CD4-positive, alpha-beta T cell (primary cell): ENCODE measurements at regions not wholly inside any gene's neighbourhood (a gene's known extent, or its start where the extent isn't known, plus 50 kb on each side); places are given as distances from the start of the nearest gene placed in this dataset.
"Not testable (repeated sequence)": the region's sequence is repeated elsewhere in the genome, so short reads cannot be mapped to it uniquely, and the experiment has no call there.

Source experiments
- ATAC-seq: fragments of 200-7000 bp; cut with Tn5 transposase; one replicate; pipeline ENCODE4 v1.10.0; 2022; ENCODE audit warnings: mild to moderate bottlenecking; ENCODE audit not compliant: poor library complexity
- CTCF ChIA-PET: fragments of 350-600 bp; sonication (Branson Sonifier 250); formaldehyde crosslinking; loops from one replicate; lab custom pipeline; 2021; ENCODE audit warnings: antibody characterized with exemption, inconsistent platforms; lab: Charles Lee
- POLR2A ChIA-PET: fragments of 350-600 bp; sonication (Branson Sonifier 250); formaldehyde crosslinking; loops from one replicate; lab custom pipeline; 2021; ENCODE audit warnings: antibody characterized with exemption, inconsistent platforms; lab: Charles Lee
- DNase-seq, 14 experiments: peaks; one replicate each; pipeline ENCODE4 v3.0.0-alpha.2; 2013 to 2020; ENCODE audit warnings: mixed read lengths in 2 of 14
- H3K27ac ChIP-seq, 2 donors: one replicate each; pipeline versions ENCODE4 v1.5.1 to v1.7.0; 2013; ENCODE audit warnings: low read length in 2 of 2, low read depth in 1 of 2, mild to moderate bottlenecking in 1 of 2
- H3K27me3 ChIP-seq, 2 experiments: 1 replicate in 1 of 2; 2 replicates in 1 of 2; pipeline versions ENCODE4 v1.6.1 to v1.7.0; 2013; ENCODE audit warnings: low read length in 2 of 2, control low read depth in 1 of 2, mild to moderate bottlenecking in 1 of 2, moderate library complexity in 1 of 2; ENCODE audit not compliant: insufficient read depth in 2 of 2, control insufficient read depth in 1 of 2
- H3K36me3 ChIP-seq: one replicate; pipeline ENCODE4 v1.6.1; 2013; ENCODE audit warnings: low read length, control low read depth; ENCODE audit not compliant: insufficient read depth
- H3K4me1 ChIP-seq: one replicate; pipeline ENCODE4 v1.6.1; 2013; ENCODE audit warnings: low read length, control low read depth; ENCODE audit not compliant: insufficient read depth
- H3K4me3 ChIP-seq: one replicate; pipeline ENCODE4 v1.5.1; 2013; ENCODE audit warnings: mild to moderate bottlenecking, low read length, moderate library complexity
- H3K9me3 ChIP-seq, 2 experiments: 1 replicate in 1 of 2; 2 replicates in 1 of 2; pipeline versions ENCODE4 v1.6.1 to v1.7.0; 2013; ENCODE audit warnings: low read length in 2 of 2, mild to moderate bottlenecking in 2 of 2, control low read depth in 1 of 2, moderate library complexity in 1 of 2; ENCODE audit not compliant: control insufficient read depth in 1 of 2, insufficient read depth in 1 of 2
- H3K27ac Mint-ChIP-seq: one replicate; pipeline ENCODE4 v1.8.0; 2020; ENCODE audit warnings: mixed read lengths
- H3K27me3 Mint-ChIP-seq: one replicate; pipeline ENCODE4 v1.8.0; 2021; ENCODE audit warnings: mixed read lengths
- H3K36me3 Mint-ChIP-seq: one replicate; pipeline ENCODE4 v1.8.0; 2021; ENCODE audit warnings: low read depth, mixed read lengths
- H3K4me1 Mint-ChIP-seq: one replicate; pipeline ENCODE4 v1.8.0; 2021; ENCODE audit warnings: low read depth, mixed read lengths
- H3K4me3 Mint-ChIP-seq: one replicate; pipeline ENCODE4 v1.8.0; 2020; ENCODE audit warnings: mild to moderate bottlenecking, mixed read lengths
- H3K9me3 Mint-ChIP-seq: one replicate; pipeline ENCODE4 v1.8.0; 2020; ENCODE audit warnings: mixed read lengths
- CTCF ChIP-seq: fragments of 200-600 bp; IDR thresholded peaks from one replicate; pipeline ENCODE4 v1.8.0; 2022; ENCODE audit warnings: antibody characterized with exemption, mild to moderate bottlenecking
- intact Hi-C, 2 experiments: fragments of 100-400 bp; cut with DNase I in 1 of 2; cut with micrococcal nuclease in 1 of 2; formaldehyde crosslinking; loops; one replicate each; pipeline versions ENCODE4 v1.15.1 to v1.9.0; 2023 to 2025; cut with DNase I, micrococcal nuclease

GRCh38 chr6:16933961-16934360 is 167.9 kb upstream of the STMND1 start:
- no peak for TF ChIP-seq CTCF
- Mint-ChIP-seq H3K9me3 (no peaks in the 10 kb centered on the region), H3K4me1 (no peaks in the 10 kb centered on the region), H3K27ac (no peak overlapping the region), H3K4me3 (no peak overlapping the region), H3K36me3 (no peaks in the 10 kb centered on the region), H3K27me3 (peaks cover 29% of the 10 kb centered on the region)
- intact Hi-C loops: no loop called here
- no peaks in the 10 kb centered on the region for H3K9me3 ChIP-seq
- ChIA-PET CTCF (no interaction called here), POLR2A (no interaction called here)
- ATAC-seq (no peak), DNase-seq (no peak)
- H3K27ac ChIP-seq: no peak overlapping the region
- H3K27me3 ChIP-seq: peaks cover 0 to 6% of the 10 kb centered on the region in 2 experiments
- no peak overlapping the region for H3K4me3 ChIP-seq
- no peaks in the 10 kb centered on the region for H3K36me3 ChIP-seq
- no peaks in the 10 kb centered on the region for H3K4me1 ChIP-seq

- Mint-ChIP-seq H3K27me3 (peaks cover 27% of the 10 kb centered on the region), H3K4me1 (no peaks in the 10 kb centered on the region), H3K9me3 (no peaks in the 10 kb centered on the region), H3K27ac (no peak overlapping the region), H3K4me3 (no peak overlapping the region), H3K36me3 (no peaks in the 10 kb centered on the region)
- no peaks in the 10 kb centered on the region for H3K4me1 ChIP-seq
- no peak for TF ChIP-seq CTCF
- no peaks in the 10 kb centered on the region for H3K36me3 ChIP-seq
- ChIA-PET POLR2A (no interaction called here), CTCF (no interaction called here)
- ATAC-seq (no peak), DNase-seq (no peak)
- intact Hi-C loops: no loop called here
- H3K27ac ChIP-seq: no peak overlapping the region
- H3K27me3 ChIP-seq: peaks cover 0 to 6% of the 10 kb centered on the region in 2 experiments
- no peak overlapping the region for H3K4me3 ChIP-seq
- no peaks in the 10 kb centered on the region for H3K9me3 ChIP-seq
Observed at GRCh38 chr6:16933532-16933931, 168.3 kb upstream of the STMND1 start.

DNA sequence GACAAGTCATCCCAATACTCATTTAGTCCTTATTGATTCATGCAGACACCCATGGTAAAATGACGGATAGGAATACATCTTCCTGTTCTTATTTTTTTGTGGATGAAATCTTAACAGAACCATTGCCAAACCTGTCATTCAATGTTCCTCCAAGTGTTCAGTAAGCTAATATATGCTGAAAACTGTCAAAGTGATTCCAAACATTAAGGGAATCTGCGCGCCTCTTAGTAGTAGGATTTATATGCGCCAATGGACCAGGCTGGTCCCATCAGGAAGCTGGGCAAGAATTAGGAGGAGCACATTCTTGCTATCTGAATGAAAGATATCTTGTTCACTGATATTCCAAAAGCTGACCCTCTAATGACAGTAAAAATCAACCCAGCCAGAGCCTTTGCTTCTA is 168.9 kb upstream of the STMND1 start:
- TF ChIP-seq CTCF: no peak
- no peak for ATAC-seq
- Histone ChIP-seq H3K4me3 (no peak overlapping the region), H3K4me1 (no peaks in the 10 kb centered on the region), H3K27ac (no peak overlapping the region), H3K9me3 (no peaks in the 10 kb centered on the region), H3K36me3 (no peaks in the 10 kb centered on the region), H3K27me3 (peaks cover 0 to 6% of the 10 kb centered on the region in 2 experiments)
- POLR2A ChIA-PET: no interaction called here
- Mint-ChIP-seq H3K36me3 (no peaks in the 10 kb centered on the region), H3K27ac (no peak overlapping the region), H3K27me3 (peaks cover 27% of the 10 kb centered on the region), H3K4me1 (no peaks in the 10 kb centered on the region), H3K9me3 (no peaks in the 10 kb centered on the region), H3K4me3 (no peak overlapping the region)
- DNase-seq: no peak
- CTCF ChIA-PET: no interaction called here
- intact Hi-C loops: no loop called here

- H3K9me3 ChIP-seq, H3K4me3 ChIP-seq, H3K4me1 Mint-ChIP-seq, H3K4me1 ChIP-seq, H3K9me3 Mint-ChIP-seq, CTCF ChIA-PET, intact Hi-C loops, H3K27ac Mint-ChIP-seq, POLR2A ChIA-PET, H3K36me3 Mint-ChIP-seq, H3K27ac ChIP-seq, H3K36me3 ChIP-seq, DNase-seq, H3K4me3 Mint-ChIP-seq, ATAC-seq, H3K27me3 ChIP-seq: not testable (repeated sequence)
- H3K27me3 Mint-ChIP-seq: peaks cover 27% of the 10 kb centered on the region
Observed at GRCh38 chr6:16931079-16931478, 169.8 kb upstream of the ATXN1 start.
